ENCODE measurements at regions not wholly inside any gene's neighbourhood (a gene's known extent, or its start where the extent isn't known, plus 50 kb on each side); places are given as distances from the start of the nearest gene placed in this dataset.

DNA sequence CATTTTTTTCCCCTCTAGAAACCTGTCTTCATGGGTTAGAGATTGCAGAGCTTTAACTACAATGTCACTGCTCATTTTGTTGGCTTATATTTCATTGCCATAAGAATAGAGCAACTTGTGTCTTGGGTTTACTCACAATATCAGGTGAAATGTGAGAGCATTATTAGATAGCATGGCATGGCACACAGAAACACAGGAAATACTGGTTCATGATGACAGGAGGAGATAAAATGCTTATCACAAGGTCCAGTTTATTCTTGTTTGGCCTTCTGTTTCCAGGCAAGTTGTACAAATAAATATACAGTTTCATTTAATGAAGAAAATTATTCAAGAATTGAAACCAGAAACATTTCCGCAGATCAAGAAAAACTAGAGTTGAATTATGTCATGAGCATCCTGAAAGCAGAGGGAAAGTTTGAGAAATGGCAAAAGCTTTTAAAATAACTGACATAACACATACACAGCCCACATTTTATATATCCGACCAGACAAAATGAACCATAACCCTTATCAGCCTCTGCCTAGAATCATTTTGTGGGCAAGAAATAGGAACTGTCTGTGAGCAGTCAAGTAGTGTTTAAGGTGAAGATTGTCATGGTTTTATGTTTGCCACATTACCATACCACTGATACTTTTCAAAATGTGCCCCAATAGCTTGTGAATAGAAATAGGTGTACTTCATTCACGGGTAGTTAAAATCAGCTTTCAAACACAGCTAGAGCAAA, 297.9 kb upstream of the ARGLU1 start:
- Histone ChIP-seq H3K4me1 (ENCODE audit: control insufficient read depth in 5 of 5, insufficient read depth in 5 of 5, low read length in 5 of 5) (peaks cover 0 to 11% (median 0%) of the 10 kb centered on the region in 5 donors), H3K9me3 (ENCODE audit: control insufficient read depth in 4 of 4, insufficient read depth in 3 of 4, low read length in 3 of 4) (no peaks in the 10 kb centered on the region), H3K4me3 (no peak overlapping the region), H3K27me3 (ENCODE audit: control insufficient read depth in 3 of 3, insufficient read depth in 3 of 3, low read length in 2 of 3) (no peaks in the 10 kb centered on the region), H3K9ac (ENCODE audit: insufficient read depth in 1 of 2, low read length in 2 of 2) (no peak overlapping the region), H3K27ac (ENCODE audit: low read depth in 1 of 2, low read length in 1 of 2) (no peak overlapping the region), H3K36me3 (ENCODE audit: control insufficient read depth in 4 of 4, insufficient read depth in 4 of 4, low read length in 4 of 4) (no peaks in the 10 kb centered on the region)
- TF ChIP-seq, protein P1, sequence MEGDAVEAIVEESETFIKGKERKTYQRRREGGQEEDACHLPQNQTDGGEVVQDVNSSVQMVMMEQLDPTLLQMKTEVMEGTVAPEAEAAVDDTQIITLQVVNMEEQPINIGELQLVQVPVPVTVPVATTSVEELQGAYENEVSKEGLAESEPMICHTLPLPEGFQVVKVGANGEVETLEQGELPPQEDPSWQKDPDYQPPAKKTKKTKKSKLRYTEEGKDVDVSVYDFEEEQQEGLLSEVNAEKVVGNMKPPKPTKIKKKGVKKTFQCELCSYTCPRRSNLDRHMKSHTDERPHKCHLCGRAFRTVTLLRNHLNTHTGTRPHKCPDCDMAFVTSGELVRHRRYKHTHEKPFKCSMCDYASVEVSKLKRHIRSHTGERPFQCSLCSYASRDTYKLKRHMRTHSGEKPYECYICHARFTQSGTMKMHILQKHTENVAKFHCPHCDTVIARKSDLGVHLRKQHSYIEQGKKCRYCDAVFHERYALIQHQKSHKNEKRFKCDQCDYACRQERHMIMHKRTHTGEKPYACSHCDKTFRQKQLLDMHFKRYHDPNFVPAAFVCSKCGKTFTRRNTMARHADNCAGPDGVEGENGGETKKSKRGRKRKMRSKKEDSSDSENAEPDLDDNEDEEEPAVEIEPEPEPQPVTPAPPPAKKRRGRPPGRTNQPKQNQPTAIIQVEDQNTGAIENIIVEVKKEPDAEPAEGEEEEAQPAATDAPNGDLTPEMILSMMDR (IDR thresholded peaks at IDR 0.05; ENCODE audit: control extremely low read depth, extremely low read depth) = no peak
- 32 to 41% methylated on average over 3 of the region's 3 CpGs for WGBS, 2 donors
- no peak for DNase-seq
- ATAC-seq (ENCODE audit: insufficient read depth, low FRiP score) = no peak

DNA sequence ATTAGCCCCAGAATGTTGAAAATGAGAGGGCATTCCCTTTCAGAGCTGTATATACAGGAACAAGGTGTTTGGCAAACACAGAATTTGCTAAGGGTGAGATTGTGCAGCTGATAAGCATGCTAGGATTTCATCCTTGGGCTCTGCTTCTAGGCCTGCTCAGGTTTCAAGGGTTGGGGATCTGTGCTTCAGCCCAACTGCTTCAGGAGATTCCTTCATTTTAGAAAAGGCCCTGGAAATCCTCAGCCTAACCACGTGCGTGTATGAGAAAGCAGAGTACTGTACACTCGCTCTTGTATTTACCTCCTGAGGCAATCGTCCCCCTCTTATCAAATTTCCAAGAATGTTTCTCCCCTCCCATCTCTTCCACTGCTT, 291.6 kb upstream of the ARGLU1 start:
- peaks cover 0 to 3% (median 0%) of the 10 kb centered on the region in 5 donors for H3K4me1 ChIP-seq (ENCODE audit: control insufficient read depth in 5 of 5, insufficient read depth in 5 of 5, low read length in 5 of 5)
- ATAC-seq (ENCODE audit: insufficient read depth, low FRiP score) (no peak), DNase-seq (peak in 2 of 3 donors; percentile 36 to 64)
- 55 to 68% methylated on average over 4 of the region's 4 CpGs for WGBS, 2 donors
- no peaks in the 10 kb centered on the region for H3K27me3 ChIP-seq (ENCODE audit: control insufficient read depth in 3 of 3, insufficient read depth in 3 of 3, low read length in 2 of 3)
- no peaks in the 10 kb centered on the region for H3K36me3 ChIP-seq (ENCODE audit: control insufficient read depth in 4 of 4, insufficient read depth in 4 of 4, low read length in 4 of 4)
- no peak overlapping the region for H3K4me3 ChIP-seq
- no peak overlapping the region for H3K27ac ChIP-seq (ENCODE audit: low read depth in 1 of 2, low read length in 1 of 2)
- no peak overlapping the region for H3K9ac ChIP-seq (ENCODE audit: insufficient read depth in 1 of 2, low read length in 2 of 2)
- H3K9me3 ChIP-seq (ENCODE audit: control insufficient read depth in 4 of 4, insufficient read depth in 3 of 4, low read length in 3 of 4) = no peaks in the 10 kb centered on the region
- TF ChIP-seq, protein P1 (IDR thresholded peaks at IDR 0.05; ENCODE audit: control extremely low read depth, extremely low read depth) = no peak

DNA sequence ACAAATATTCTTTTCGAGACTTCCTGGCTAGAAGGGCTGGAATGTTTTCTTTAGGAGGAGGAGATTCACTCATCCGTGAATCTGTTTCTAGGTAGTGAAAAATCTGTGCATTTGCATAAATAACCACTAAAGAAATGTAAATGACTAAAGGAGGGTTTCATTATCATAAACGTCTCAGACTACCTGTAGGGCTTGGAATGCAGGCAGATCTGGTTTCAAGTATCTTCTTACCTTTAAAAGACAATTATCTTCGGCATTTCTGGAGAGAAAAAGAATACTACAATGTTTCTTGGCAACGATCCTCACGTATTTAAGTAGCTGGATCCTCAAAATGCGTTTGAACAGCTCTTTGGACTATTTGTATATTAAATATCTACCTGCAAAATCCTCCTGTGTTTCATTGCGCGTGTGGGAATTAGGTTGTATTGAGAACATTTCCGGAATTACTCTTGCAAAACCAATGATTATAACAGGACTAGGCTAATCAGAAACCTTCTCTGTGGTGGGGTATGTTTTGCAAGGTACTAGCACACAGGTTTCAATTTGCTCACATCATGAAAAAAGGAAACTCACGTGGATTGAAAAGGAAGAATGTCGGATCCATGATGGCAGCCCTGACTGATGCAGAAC, 291.1 kb upstream of the ARGLU1 start:
- Histone ChIP-seq H3K4me1 (ENCODE audit: control insufficient read depth in 5 of 5, insufficient read depth in 5 of 5, low read length in 5 of 5) (peaks cover 0 to 3% (median 0%) of the 10 kb centered on the region in 5 donors), H3K36me3 (ENCODE audit: control insufficient read depth in 4 of 4, insufficient read depth in 4 of 4, low read length in 4 of 4) (no peaks in the 10 kb centered on the region), H3K9ac (ENCODE audit: insufficient read depth in 1 of 2, low read length in 2 of 2) (no peak overlapping the region), H3K4me3 (no peak overlapping the region), H3K27me3 (ENCODE audit: control insufficient read depth in 3 of 3, insufficient read depth in 3 of 3, low read length in 2 of 3) (no peaks in the 10 kb centered on the region), H3K27ac (ENCODE audit: low read depth in 1 of 2, low read length in 1 of 2) (no peak overlapping the region), H3K9me3 (ENCODE audit: control insufficient read depth in 4 of 4, insufficient read depth in 3 of 4, low read length in 3 of 4) (no peaks in the 10 kb centered on the region)
- ATAC-seq (ENCODE audit: insufficient read depth, low FRiP score) = no peak
- 65 to 76% methylated on average over 12 of the region's 12 CpGs for WGBS, 2 donors
- peak in 1 of 3 donors; percentile 11 for DNase-seq
- TF ChIP-seq, protein P1 (IDR thresholded peaks at IDR 0.05; ENCODE audit: control extremely low read depth, extremely low read depth) = no peak

Measured in lung (tissue), 11 donors.